HG02943 (cell line): ENCODE measurements at regions not wholly inside any gene's neighbourhood (a gene's known extent, or its start where the extent isn't known, plus 50 kb on each side); places are given as distances from the start of the nearest gene placed in this dataset.

Experiments
- ATAC-seq: cut with Tn5 transposase; IDR thresholded peaks from one replicate; pipeline ENCODE4 v1.9.1; 2021; ENCODE audit warnings: mild to moderate bottlenecking, low read depth, moderate library complexity; ENCODE audit not compliant: unreplicated experiment

- no peak for ATAC-seq
These were observed 606.7 kb upstream of the FAM174A start for GRCh38 chr5:99928490-99928889.

- peak; percentile 60 for ATAC-seq
These were observed 608.7 kb upstream of the FAM174A start for GRCh38 chr5:99926463-99926862.

DNA sequence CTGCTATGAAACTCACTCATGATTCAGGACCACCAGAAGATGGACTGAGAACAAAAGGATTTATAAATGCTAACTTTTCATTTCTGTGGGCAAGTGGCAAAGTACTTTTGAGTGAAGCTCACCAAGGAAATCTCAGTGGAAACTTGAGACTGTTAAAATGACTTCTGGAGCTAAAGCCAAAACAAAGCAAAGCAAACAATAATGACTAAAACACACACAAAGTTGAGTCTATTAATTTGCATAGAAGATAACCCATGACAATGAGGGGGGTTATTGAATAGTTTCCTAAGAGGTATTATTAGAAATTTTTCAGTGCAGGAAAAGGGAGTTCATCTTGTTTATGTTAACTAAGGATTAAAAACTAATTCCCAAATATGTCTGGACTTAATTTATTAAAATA, 612.8 kb upstream of the FAM174A start:
- no peak for ATAC-seq

DNA sequence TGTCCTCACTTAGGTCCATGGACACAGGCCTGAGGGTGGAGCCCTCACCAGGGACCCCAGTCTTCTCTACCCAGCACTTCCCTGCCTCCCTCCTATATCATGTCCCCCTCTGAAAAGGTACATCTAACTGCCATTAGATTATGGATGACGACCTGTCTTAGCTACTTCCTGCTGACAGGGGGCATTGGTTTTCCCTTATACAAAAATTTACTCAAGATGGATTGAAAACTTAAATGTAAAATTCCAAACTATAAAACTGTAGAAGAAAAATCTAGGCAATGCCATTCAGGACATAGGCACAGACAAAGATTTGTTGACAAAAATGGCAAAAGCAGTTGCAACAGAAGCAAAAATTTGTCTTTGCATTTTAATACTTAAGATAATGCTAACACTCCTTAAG, 623.2 kb upstream of the FAM174A start:
- no peak for ATAC-seq

- no peak for ATAC-seq
These were observed 628.4 kb upstream of the FAM174A start for GRCh38 chr5:99906776-99907175.

DNA sequence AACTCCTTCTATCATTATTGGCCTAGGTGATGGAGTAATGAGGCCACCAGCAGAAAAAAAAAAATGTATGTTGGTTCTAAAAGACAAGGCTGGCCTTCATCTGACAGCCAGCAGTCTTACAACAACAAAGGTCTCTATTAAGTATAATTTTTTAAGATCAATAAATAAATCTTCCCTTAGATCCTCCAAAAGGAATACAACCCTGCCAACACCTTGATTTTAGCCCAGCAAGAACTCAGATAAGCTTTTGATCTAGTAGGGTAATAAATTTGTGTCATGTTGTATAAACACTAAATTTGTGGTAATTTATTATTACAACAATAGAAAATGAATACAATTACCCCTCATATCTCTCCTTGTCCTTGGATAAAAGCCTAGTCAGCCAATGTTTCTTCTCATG, 633.2 kb upstream of the FAM174A start:
- ATAC-seq, result no peak

- ATAC-seq, result no peak
These were observed 634.8 kb upstream of the FAM174A start for GRCh38 chr5:99900302-99900852.

DNA sequence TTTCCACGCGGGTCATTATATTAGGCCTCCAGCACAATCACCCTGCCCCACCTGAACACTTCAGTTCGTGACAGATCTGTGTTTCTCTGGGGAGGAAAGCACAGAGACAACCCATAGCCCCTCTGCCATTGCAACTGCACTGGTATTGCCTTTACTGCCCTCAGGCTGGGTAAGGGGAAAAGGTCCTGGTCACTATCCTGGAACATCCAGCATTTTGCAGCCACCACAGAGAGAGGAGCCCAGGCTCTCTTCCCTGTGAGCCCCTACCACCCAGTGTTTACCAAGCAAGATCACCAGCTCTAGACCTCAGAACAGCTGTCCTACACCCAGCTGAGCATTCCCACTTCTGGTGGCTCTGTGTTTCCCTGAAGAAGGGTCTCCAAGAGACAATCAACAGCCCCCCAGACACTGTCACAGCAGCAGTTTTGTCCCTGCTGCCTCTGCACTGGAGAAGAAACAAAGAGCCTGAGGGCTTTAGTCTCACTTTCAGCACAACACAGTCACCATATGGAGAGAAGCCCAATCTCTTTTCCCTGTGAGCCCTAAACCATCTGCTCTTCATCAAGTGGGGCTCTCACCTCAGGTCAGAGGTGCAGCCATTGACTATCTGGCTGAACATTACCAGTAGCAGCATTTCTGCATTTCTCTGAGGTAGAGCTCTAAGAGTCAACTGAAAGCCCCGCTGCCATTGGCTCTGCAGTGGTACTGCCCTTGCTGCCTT, 655.2 kb upstream of the FAM174A start:
- ATAC-seq, result no peak

DNA sequence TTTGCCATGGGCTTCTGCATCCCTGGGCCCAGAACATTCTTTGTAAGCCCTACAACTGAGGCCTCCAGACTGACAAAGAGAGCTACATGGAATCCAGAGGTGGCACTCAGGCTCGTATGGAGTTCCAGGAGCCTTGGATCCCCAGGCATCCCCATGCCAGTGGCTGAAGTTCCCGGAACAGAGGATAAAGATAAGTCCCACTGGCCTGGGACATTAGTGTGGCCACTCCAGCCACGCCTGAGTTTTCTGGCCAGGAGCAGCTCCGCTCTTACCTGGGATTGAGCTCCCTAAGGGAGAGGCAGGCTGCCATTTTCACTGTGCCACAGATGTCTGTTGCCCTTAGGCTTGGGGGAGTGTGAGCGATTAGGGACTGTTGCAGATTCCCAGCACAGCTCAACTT, 656.3 kb upstream of the FAM174A start:
- no peak for ATAC-seq

DNA sequence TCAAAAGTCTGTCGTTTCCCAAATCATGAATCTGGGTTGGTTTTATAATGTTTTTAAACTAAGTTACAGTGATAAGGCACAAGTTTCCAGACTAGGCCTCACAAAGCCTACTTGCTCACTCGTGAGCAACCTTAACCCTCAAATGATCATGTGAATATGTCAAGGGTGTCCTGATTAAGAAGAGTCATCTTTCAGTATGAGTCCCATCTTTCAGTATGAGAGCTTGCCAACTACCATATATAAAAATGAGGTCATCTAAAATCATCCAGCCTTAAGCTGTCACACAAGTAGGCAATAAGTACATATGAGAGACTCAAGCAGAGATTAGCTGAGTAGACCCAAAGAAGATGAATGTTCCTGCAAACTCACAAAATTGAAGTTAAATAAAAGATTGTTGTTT, 668.4 kb upstream of the FAM174A start:
- no peak for ATAC-seq

GRCh38 chr5:99865159-99865558, 670.0 kb upstream of the FAM174A start:
- ATAC-seq, result no peak

DNA sequence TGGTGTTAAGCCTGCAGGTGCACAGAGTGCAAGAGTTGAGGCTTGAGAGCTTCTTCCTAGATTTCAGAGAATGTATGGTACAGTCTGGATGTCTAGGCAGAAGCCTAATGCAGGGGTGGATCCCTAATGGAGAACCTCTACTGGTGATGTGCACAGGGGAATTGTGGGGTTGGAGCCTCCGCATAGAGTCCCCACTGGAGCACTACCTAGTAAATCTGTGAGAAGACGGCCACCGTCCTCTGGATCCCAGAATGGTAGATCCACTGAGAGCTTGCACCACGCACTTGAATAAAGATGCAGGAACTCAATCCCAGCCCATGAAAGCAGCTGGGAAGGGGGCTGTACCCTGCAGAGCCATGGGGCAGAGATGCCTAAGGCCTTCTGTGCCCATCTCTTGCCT, 699.4 kb upstream of the FAM174A start:
- ATAC-seq, result no peak

- ATAC-seq, result no peak
These were observed 708.0 kb upstream of the FAM174A start for GRCh38 chr5:99827136-99827535.

GRCh38 chr5:99817796-99818195, 717.4 kb upstream of the FAM174A start:
- no peak for ATAC-seq

- ATAC-seq, result no peak
These were observed 720.7 kb upstream of the FAM174A start for GRCh38 chr5:99814321-99815063.

GRCh38 chr5:99808657-99809230, 726.4 kb upstream of the FAM174A start:
- ATAC-seq, result no peak

GRCh38 chr5:99807346-99807745, 727.8 kb upstream of the FAM174A start:
- no peak for ATAC-seq

- no peak for ATAC-seq
These were observed 740.1 kb upstream of the FAM174A start for GRCh38 chr5:99795031-99795430.

DNA sequence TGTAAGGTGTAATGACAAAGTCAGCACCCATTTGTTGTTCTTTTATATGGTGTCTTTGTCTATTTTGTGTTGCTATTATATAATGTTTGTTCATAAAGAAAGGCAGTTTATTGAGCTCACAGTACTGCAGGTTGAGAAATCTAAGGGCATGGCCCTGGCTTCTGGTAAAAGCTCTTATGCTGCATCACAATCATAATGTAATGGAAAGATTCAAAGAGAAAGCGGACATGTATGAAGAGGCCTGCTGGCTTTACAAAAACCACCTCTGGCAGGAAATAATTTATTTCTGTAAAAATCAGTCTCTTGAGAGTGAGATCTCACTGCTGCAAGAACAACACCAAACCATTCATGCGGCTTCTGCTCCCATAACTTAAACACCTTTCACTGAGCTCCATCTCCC, 746.7 kb upstream of the FAM174A start:
- no peak for ATAC-seq

DNA sequence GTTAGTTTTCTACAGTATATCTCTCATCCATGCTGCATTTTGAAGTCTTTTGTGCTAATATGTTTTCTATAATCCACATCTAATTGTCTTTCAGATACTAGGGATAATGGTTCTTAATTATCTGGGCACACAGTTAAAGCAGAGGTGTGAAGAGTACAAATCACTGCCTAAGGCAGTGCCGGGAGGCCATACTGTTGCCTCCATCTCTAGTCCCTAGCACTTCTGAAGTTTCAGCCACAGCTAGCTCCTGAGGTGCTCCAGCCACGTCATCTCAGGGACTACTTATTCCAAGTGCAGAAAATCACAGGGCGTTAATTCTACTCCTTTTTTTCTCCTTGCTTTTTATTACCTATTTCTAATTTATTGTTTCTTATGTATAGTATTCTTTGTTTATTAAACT, 760.0 kb upstream of the FAM174A start:
- ATAC-seq, result no peak

GRCh38 chr5:99773290-99773689, 761.9 kb upstream of the FAM174A start:
- ATAC-seq, result no peak

DNA sequence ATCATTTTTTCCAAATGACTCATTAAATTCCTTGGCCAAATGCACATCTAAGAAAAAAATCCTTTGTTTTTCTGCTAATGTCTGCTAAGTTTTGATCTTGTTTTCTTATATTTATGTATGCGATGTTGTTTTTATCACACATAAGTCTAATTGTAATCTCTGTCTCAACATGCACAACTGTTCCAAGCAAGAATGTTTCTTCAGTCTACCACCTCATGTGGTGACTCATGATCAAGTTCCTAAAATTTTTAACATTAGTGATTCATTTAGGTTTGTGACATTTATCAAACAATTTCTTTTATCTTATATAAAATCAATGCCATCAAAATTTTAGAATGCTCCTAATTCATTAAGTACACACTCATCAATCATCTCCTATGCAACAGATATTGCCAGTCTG, 763.9 kb upstream of the FAM174A start:
- ATAC-seq, result no peak
